ENCODE measurements at regions not wholly inside any gene's neighbourhood (a gene's known extent, or its start where the extent isn't known, plus 50 kb on each side); places are given as distances from the start of the nearest gene placed in this dataset.

GRCh38 chr6:113120582-113121285 is 736.4 kb upstream of the MARCKS start:
- TF ChIP-seq CTCF (conservative IDR thresholded peaks at IDR 0.05) (no peak), ZFX (IDR thresholded peaks at IDR 0.05) (no peak)
- no peak overlapping the region for H3K27ac ChIP-seq

- no peak overlapping the region for H3K27ac ChIP-seq
- no peak for TF ChIP-seq CTCF (conservative IDR thresholded peaks at IDR 0.05)
- TF ChIP-seq ZFX (IDR thresholded peaks at IDR 0.05): no peak
These were observed 735.6 kb upstream of the MARCKS start for GRCh38 chr6:113121571-113121970.

- TF ChIP-seq ZFX (IDR thresholded peaks at IDR 0.05) (no peak), CTCF (conservative IDR thresholded peaks at IDR 0.05) (no peak)
- H3K27ac ChIP-seq: no peak overlapping the region
These were observed 735.1 kb upstream of the MARCKS start for GRCh38 chr6:113122060-113122459.

GRCh38 chr6:113125626-113126025 is 731.5 kb upstream of the MARCKS start:
- TF ChIP-seq ZFX (IDR thresholded peaks at IDR 0.05) (no peak), CTCF (conservative IDR thresholded peaks at IDR 0.05) (no peak)
- H3K27ac ChIP-seq: no peak overlapping the region

GRCh38 chr6:113127786-113128419 is 729.2 kb upstream of the MARCKS start:
- H3K27ac ChIP-seq: no peak overlapping the region
- TF ChIP-seq CTCF (conservative IDR thresholded peaks at IDR 0.05): no peak
- TF ChIP-seq ZFX (IDR thresholded peaks at IDR 0.05): no peak

- H3K27ac ChIP-seq: no peak overlapping the region
- no peak for TF ChIP-seq CTCF (conservative IDR thresholded peaks at IDR 0.05)
- TF ChIP-seq ZFX (IDR thresholded peaks at IDR 0.05): no peak
These were observed 728.5 kb upstream of the MARCKS start for GRCh38 chr6:113128661-113129060.

GRCh38 chr6:113129991-113130390 is 727.2 kb upstream of the MARCKS start:
- H3K27ac ChIP-seq: no peak overlapping the region; the same call in 1 of the 2 replicates
- no peak for TF ChIP-seq CTCF (conservative IDR thresholded peaks at IDR 0.05)
- TF ChIP-seq ZFX (IDR thresholded peaks at IDR 0.05): no peak

Measured in C4-2B (cell line).